ENCODE measurements at regions not wholly inside any gene's neighbourhood (a gene's known extent, or its start where the extent isn't known, plus 50 kb on each side); places are given as distances from the start of the nearest gene placed in this dataset.

DNA sequence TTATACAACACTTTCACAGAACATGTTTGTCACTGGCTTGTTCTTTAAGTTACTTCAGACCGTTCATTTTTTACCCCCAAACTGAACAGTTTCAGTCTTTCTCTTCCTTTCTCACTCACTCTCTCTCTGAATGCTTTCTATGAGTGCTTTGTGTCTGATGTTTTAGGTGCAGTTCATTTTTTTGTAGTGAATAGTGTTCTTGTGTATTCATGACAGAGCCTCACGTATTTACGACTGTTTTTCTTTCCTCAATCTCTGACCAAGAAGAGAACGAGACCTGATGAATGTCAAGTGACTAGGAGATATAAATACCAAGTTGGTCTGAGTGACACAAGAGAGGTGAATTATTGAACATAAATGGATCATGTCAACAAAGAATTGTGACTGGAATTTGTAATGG lies 1525.0 kb upstream of the MIR17HG start:
- TF ChIP-seq, protein P1, sequence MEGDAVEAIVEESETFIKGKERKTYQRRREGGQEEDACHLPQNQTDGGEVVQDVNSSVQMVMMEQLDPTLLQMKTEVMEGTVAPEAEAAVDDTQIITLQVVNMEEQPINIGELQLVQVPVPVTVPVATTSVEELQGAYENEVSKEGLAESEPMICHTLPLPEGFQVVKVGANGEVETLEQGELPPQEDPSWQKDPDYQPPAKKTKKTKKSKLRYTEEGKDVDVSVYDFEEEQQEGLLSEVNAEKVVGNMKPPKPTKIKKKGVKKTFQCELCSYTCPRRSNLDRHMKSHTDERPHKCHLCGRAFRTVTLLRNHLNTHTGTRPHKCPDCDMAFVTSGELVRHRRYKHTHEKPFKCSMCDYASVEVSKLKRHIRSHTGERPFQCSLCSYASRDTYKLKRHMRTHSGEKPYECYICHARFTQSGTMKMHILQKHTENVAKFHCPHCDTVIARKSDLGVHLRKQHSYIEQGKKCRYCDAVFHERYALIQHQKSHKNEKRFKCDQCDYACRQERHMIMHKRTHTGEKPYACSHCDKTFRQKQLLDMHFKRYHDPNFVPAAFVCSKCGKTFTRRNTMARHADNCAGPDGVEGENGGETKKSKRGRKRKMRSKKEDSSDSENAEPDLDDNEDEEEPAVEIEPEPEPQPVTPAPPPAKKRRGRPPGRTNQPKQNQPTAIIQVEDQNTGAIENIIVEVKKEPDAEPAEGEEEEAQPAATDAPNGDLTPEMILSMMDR (IDR thresholded peaks at IDR 0.05; ENCODE audit: insufficient read depth, low read length): no peak
- TF ChIP-seq POLR2AphosphoS5 (IDR thresholded peaks at IDR 0.05; ENCODE audit: low read depth) (no peak), SPI1 (IDR thresholded peaks at IDR 0.05; ENCODE audit: borderline replicate concordance, low read depth) (no peak), GABPA (IDR thresholded peaks at IDR 0.05; ENCODE audit: low read depth) (no peak)
